ENCODE measurements at regions not wholly inside any gene's neighbourhood (a gene's known extent, or its start where the extent isn't known, plus 50 kb on each side); places are given as distances from the start of the nearest gene placed in this dataset.

- no peak for TF ChIP-seq CTCF (IDR thresholded peaks at IDR 0.05)
- no peak for TF ChIP-seq ZFX (IDR thresholded peaks at IDR 0.05; ENCODE audit: borderline replicate concordance)
These were observed 356.4 kb downstream of the ANKRD7 start for GRCh38 chr7:118580743-118581382.

Measured in 22Rv1 (cell line).